GM21360 (cell line): ENCODE measurements at regions not wholly inside any gene's neighbourhood (a gene's known extent, or its start where the extent isn't known, plus 50 kb on each side); places are given as distances from the start of the nearest gene placed in this dataset.
"Not testable (repeated sequence)": the region's sequence is repeated elsewhere in the genome, so short reads cannot be mapped to it uniquely, and the experiment has no call there.

Source experiments
- ATAC-seq: cut with Tn5 transposase; IDR thresholded peaks from one replicate; pipeline ENCODE4 v1.9.1; 2021; ENCODE audit warnings: mild to moderate bottlenecking, moderate library complexity; ENCODE audit not compliant: unreplicated experiment

DNA sequence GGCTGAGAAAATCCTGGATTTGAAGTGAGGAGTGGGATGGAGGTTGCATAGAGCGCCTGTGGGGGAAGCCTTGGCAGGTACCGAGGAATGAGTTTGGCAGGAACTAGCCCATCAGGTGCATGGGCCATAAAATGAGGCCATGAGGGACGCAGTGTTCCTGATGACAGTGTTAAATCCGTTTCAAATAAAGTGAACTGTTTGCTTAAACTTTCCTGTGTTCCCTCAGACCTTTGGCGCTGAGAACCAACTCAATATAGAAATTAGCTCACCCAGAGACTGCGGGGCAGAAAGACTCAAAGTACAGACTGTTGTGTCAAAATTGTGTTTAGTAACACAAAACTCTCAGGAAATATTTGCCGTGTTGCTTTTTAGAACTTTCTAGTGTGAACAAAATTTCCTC, 250.0 kb upstream of the NR3C2 start:
- ATAC-seq, result no peak

- ATAC-seq, result no peak
Observed at GRCh38 chr4:148686449-148686848, 244.2 kb upstream of the NR3C2 start.

- no peak for ATAC-seq
Observed at GRCh38 chr4:148684638-148685037, 242.4 kb upstream of the NR3C2 start.

GRCh38 chr4:148680884-148681283, 238.7 kb upstream of the NR3C2 start:
- ATAC-seq, result no peak

DNA sequence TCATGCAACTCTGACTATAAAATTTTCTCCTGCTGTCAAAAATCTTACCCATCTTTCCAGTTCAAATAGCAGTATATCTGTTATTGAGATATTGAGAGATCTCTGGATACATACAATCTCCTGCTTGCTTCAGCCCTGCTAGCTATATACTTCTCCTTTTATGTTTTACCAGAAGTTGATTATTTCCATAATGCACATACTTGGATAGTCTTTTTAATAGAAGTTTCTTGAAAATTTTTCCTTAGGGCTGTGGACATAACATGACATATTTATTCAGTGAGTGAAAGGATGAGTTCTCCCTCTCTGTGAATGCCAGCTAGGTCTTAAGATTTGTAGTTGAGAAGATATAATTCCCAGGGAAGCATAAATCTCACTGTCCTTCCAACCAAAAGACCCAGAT, 234.1 kb upstream of the NR3C2 start:
- no peak for ATAC-seq

DNA sequence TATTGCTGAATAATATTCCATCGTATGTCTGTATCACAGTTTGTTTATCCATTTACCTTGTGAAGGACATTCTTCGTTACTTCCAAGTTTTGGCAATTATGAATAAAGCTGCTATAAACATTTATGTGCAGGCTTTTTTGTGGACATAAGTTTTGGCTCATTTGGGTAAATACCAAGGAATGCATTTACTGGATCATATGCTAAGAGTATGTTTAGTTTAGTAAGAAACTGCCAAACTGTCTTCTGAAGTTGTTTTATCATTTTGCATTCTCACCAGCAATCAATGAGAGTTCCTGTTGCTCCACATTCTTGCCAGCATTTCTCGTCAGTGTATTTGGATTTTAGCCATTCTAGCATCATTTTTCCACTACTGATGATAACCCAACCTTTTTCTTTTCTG, 232.7 kb upstream of the NR3C2 start:
- ATAC-seq, result no peak

- no peak for ATAC-seq
Observed at GRCh38 chr4:148664636-148665035, 222.4 kb upstream of the NR3C2 start.

- ATAC-seq, result no peak
Observed at GRCh38 chr4:148654131-148654530, 211.9 kb upstream of the NR3C2 start.

- no peak for ATAC-seq
Observed at GRCh38 chr4:148653681-148654080, 211.5 kb upstream of the NR3C2 start.

DNA sequence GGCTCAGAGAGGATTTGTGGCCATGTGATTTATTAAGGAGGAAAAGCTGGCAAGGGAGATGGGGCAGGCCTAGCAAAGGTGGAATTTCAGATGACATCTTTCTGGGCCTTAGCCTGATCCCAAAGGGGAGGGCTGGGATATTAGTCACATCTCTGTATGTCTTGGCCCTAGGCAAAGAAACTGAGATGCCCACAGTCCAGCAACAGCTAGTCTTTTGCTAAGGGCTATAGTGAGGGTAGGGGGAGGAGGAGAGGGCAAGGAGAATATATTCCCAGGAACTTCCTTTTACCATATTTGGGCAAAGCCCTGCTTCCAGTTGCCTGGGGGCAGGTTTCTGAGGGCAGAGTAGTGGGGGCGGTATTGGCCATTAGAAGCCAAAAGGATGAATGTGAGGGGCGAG, 209.8 kb upstream of the NR3C2 start:
- ATAC-seq, result no peak

DNA sequence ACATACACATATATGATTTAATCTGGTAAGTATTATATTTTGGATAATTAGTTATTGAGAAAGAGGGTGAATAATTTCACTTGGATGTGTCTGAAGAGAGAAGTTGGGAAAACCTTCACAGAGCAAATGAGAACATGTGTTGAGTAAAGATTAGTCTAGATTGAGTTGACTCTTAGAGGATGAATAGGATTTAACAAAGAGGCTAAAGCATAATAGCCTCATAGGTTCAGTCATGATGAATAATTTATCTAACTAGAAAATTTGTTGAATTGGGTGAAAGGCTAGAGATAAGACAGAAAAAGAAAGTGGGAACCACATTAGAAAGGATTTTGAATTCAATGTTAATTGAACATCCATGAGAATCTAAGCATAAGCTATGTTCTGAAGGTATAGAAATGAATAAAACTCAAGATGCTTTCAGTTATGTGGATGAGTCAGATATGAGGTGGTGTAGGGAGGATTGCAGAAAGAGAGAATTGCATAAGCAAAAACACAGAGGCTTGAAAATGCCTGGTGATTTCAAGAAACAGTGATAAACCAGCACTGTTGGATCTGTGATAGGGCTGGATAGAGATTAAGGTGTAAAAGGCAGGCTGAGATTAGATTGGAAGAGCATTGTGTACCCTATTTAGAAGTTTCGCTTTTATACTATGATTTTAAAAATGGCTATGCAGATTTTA, 207.6 kb upstream of the NR3C2 start:
- no peak for ATAC-seq

DNA sequence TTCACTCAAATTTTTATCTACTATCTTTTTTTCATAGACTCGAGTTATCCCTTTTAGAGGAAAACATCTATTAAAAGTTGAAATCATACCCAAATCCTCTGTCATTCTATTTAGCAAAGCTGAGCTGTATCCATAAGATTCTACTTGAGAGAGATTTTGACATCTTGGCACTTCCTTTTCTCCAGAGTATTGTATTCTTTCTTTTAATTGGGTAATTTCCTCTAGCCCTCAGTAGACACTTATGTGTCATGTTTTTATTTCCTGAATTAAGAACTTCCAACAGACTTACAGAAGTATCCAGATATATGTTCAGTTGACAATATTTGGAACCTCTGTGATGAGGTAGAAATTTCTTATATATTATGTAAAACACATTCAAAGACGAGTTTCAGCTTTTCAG, 201.6 kb upstream of the NR3C2 start:
- ATAC-seq, result no peak

DNA sequence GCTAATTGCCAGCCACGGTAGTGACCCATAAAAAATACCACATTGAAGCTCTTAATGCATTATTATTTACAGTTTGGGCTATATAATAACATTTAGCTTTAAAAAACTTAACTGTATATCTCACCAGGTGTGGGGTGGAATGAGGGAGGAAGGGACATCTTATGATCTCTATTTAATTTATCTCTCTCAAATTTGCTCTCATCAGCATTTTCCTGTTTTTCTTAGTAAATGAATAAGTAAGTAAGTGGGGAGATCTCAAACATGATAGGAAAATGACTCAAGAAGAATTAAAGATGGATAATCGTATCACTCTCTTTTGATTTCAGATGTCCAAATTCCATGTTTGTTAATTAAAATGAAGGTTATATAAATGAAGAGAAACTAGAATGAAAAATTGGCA, 200.7 kb upstream of the NR3C2 start:
- no peak for ATAC-seq

- not testable (repeated sequence) for ATAC-seq
Observed at GRCh38 chr4:148638079-148638478, 195.9 kb upstream of the NR3C2 start.

DNA sequence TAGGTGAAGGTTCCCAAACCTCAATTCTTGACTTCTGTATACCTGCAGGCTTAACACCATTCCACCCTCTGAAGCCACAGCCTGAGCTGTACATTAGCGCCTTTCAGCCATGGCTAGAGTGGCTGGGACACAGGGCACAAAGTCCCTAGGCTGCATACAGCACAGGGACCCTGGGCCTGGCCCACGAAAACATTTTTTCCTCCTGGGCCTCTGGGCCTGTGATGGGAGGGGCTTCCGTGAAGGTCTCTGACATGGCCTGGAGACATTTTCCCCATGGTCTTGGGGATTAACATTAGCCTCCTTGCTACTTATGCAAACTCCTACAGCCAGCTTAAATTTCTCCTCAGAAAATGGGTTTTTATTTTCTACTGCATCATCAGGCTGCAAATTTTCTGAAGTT, 195.2 kb upstream of the NR3C2 start:
- ATAC-seq, result not testable (repeated sequence)

DNA sequence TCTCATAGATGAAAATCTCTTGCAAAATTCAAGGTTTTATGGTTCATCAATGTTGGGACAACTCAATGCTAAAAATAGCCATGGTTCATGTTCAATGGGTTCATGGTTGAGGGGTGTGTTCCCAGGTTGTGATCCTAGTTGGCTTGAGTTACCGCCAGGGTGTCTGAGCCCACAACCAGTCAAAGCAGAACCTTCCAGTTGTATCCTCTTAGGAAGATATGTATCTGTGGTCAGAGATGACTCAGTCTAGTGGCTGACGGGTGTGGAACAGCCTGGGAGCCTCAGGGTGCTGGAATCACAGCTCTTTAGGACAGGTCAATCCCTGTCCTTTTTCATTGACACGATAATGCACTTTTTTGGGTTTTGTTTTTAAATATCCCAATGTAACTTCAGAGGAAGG, 192.3 kb upstream of the NR3C2 start:
- no peak for ATAC-seq

- no peak for ATAC-seq
Observed at GRCh38 chr4:148633720-148634119, 191.5 kb upstream of the NR3C2 start.

- no peak for ATAC-seq
Observed at GRCh38 chr4:148632476-148632875, 190.3 kb upstream of the NR3C2 start.

- ATAC-seq, result no peak
Observed at GRCh38 chr4:148630051-148630450, 187.8 kb upstream of the NR3C2 start.

GRCh38 chr4:148618856-148619255, 176.6 kb upstream of the NR3C2 start:
- ATAC-seq, result no peak

GRCh38 chr4:148608968-148609367, 166.8 kb upstream of the NR3C2 start:
- no peak for ATAC-seq

- ATAC-seq, result not testable (repeated sequence)
Observed at GRCh38 chr4:148598418-148599207, 156.4 kb upstream of the NR3C2 start.

DNA sequence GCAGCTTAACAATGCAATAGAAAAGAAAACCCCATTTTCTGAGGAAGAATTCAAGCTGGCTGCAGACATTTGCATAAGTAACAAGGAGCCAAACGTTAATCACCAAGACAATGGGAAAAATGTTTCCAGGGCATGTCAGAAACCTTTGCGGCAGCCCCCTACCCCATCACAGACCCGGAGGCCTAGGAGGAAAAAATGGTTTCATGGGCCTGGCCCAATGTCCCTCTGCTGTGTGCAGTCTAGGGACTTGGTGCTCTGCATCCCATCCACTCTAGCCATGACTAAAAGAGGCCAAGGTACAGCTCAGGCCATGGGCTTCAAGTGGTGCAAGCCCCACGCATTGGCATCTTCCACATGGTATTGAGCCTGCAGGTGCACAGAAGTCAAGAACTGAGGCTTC, 147.0 kb upstream of the NR3C2 start:
- no peak for ATAC-seq
